ENCODE measurements at regions not wholly inside any gene's neighbourhood (a gene's known extent, or its start where the extent isn't known, plus 50 kb on each side); places are given as distances from the start of the nearest gene placed in this dataset.

DNA sequence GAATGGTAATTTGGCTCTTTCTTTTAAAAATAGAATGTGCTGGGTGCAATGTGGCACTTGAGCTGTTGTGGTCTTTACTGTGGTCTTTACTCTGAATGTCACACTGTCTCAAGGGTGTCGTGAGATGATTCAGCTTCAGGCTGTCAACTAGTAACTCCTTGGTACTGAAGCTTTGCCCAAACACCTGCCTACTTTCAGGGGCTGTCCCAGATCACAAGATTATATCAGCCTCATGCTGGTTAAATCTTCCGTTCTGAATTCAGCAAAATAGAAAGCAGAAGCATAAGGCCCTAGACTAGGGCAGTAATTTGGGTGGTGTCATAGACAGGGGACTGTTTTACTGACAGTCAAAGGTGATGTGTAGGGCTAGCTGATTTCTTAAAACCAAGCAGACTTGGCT, 110.9 kb downstream of the BAMBI start:
- H3K36me3 ChIP-seq (ENCODE audit: control insufficient read depth, insufficient read depth, low read length), result no peaks in the 10 kb centered on the region
- no peak for DNase-seq (ENCODE audit: extremely low read depth, insufficient read length)
- no peaks in the 10 kb centered on the region for H3K27me3 ChIP-seq (replicated peaks; ENCODE audit: control insufficient read depth, insufficient read depth, low read length)
- no peak overlapping the region for H3K4me3 ChIP-seq (replicated peaks; ENCODE audit: low read depth, low read length)
- TF ChIP-seq CTCF (IDR thresholded peaks at IDR 0.05; ENCODE audit: insufficient read depth, low read length, poor library complexity, severe bottlenecking), result no peak

GRCh38 chr10:28788762-28789161, 111.4 kb downstream of the BAMBI start:
- H3K4me3 ChIP-seq (replicated peaks; ENCODE audit: low read depth, low read length), result no peak overlapping the region
- H3K27me3 ChIP-seq (replicated peaks; ENCODE audit: control insufficient read depth, insufficient read depth, low read length), result no peaks in the 10 kb centered on the region
- H3K36me3 ChIP-seq (ENCODE audit: control insufficient read depth, insufficient read depth, low read length), result no peaks in the 10 kb centered on the region
- DNase-seq (ENCODE audit: extremely low read depth, insufficient read length), result no peak
- TF ChIP-seq CTCF (IDR thresholded peaks at IDR 0.05; ENCODE audit: insufficient read depth, low read length, poor library complexity, severe bottlenecking), result no peak

DNA sequence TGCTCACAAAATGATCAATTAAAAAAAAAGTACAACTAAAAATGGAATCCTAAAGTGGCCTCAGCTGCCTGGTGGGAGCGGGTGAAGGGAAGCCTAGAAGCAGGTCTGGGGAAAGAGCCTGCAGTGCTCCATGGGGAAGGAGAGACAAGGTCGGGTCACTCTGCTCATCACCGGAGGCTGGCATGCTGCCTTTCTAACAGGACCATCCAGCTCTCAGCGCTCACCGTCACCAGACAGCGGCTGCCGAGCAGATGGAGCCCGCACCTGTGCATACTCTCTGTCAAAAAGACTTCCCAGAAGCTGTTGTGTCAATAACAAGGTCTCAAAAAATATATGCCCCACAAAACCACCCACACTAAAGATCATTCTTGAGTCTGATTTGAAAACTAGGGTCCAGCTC, 112.8 kb downstream of the BAMBI start:
- no peaks in the 10 kb centered on the region for H3K36me3 ChIP-seq (ENCODE audit: control insufficient read depth, insufficient read depth, low read length)
- TF ChIP-seq CTCF (IDR thresholded peaks at IDR 0.05; ENCODE audit: insufficient read depth, low read length, poor library complexity, severe bottlenecking), result no peak
- no peak overlapping the region for H3K4me3 ChIP-seq (replicated peaks; ENCODE audit: low read depth, low read length)
- H3K27me3 ChIP-seq (replicated peaks; ENCODE audit: control insufficient read depth, insufficient read depth, low read length), result no peaks in the 10 kb centered on the region
- DNase-seq (ENCODE audit: extremely low read depth, insufficient read length), result no peak

DNA sequence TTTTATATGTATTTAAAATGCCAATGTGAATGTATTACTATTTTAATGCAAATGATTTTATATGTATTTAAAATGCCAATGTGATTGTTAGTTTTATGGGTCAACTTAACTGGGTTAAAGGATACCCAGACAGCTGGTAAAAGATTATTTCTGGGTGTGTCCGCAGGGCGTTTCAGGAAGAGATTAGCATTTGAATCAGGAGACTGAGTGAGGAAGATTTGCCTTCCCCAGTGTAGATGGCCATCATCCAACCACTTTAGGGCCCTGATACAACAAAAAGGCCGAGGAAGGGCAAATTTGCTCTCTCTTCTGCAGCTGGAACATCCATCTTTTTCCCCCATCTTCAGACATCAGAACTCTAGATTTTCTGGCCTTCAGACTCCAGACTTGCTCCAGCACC, 116.2 kb downstream of the BAMBI start:
- Histone ChIP-seq H3K4me3 (replicated peaks; ENCODE audit: low read depth, low read length) (no peak overlapping the region), H3K36me3 (ENCODE audit: control insufficient read depth, insufficient read depth, low read length) (no peaks in the 10 kb centered on the region), H3K27me3 (replicated peaks; ENCODE audit: control insufficient read depth, insufficient read depth, low read length) (no peaks in the 10 kb centered on the region; the same call in 1 of the 2 replicates)
- TF ChIP-seq CTCF (IDR thresholded peaks at IDR 0.05; ENCODE audit: insufficient read depth, low read length, poor library complexity, severe bottlenecking), result no peak
- DNase-seq (ENCODE audit: extremely low read depth, insufficient read length), result no peak

GRCh38 chr10:28794986-28795385, 117.7 kb downstream of the BAMBI start:
- H3K4me3 ChIP-seq (replicated peaks; ENCODE audit: low read depth, low read length), result no peak overlapping the region
- no peak for DNase-seq (ENCODE audit: extremely low read depth, insufficient read length)
- no peaks in the 10 kb centered on the region for H3K36me3 ChIP-seq (ENCODE audit: control insufficient read depth, insufficient read depth, low read length)
- no peak for TF ChIP-seq CTCF (IDR thresholded peaks at IDR 0.05; ENCODE audit: insufficient read depth, low read length, poor library complexity, severe bottlenecking)
- H3K27me3 ChIP-seq (replicated peaks; ENCODE audit: control insufficient read depth, insufficient read depth, low read length), result no peaks in the 10 kb centered on the region; the same call in 1 of the 2 replicates

All from GM06990 (cell line).